Ectodermal cell (in vitro differentiated cells): ENCODE measurements at regions not wholly inside any gene's neighbourhood (a gene's known extent, or its start where the extent isn't known, plus 50 kb on each side); places are given as distances from the start of the nearest gene placed in this dataset.

Experiments used
- H3K27ac ChIP-seq: 2 replicates; pipeline ENCODE4 v1.7.0; 2013; ENCODE audit warnings: mild to moderate bottlenecking, low read depth, low read length; ENCODE audit not compliant: insufficient read depth, poor library complexity, severe bottlenecking
- H3K27me3 ChIP-seq: 2 replicates; pipeline ENCODE4 v1.7.0; 2013; ENCODE audit warnings: mild to moderate bottlenecking, low read length; ENCODE audit not compliant: insufficient read depth, control insufficient read depth, poor library complexity, severe bottlenecking
- H3K36me3 ChIP-seq: one replicate; pipeline ENCODE4 v1.7.0; 2013; ENCODE audit warnings: low read length; ENCODE audit not compliant: control insufficient read depth, insufficient read depth
- H3K4me1 ChIP-seq: one replicate; pipeline ENCODE4 v1.7.0; 2013; ENCODE audit warnings: low read length; ENCODE audit not compliant: control insufficient read depth, insufficient read depth
- H3K4me3 ChIP-seq: 2 replicates; pipeline ENCODE4 v1.7.0; 2013; ENCODE audit warnings: low read depth, low read length, control low read depth; ENCODE audit not compliant: insufficient read depth
- H3K9me3 ChIP-seq: 2 replicates; pipeline ENCODE4 v1.7.0; 2013; ENCODE audit warnings: mild to moderate bottlenecking, low read length, moderate library complexity; ENCODE audit not compliant: control insufficient read depth
- WGBS, 2 experiments: methylation state at CpG; one replicate each; pipeline ENCODE4 v1.1.7; 2013; ENCODE audit warnings: missing lambda C conversion rate in 2 of 2; 5-methylcytosine and 5-hydroxymethylcytosine counted together

DNA sequence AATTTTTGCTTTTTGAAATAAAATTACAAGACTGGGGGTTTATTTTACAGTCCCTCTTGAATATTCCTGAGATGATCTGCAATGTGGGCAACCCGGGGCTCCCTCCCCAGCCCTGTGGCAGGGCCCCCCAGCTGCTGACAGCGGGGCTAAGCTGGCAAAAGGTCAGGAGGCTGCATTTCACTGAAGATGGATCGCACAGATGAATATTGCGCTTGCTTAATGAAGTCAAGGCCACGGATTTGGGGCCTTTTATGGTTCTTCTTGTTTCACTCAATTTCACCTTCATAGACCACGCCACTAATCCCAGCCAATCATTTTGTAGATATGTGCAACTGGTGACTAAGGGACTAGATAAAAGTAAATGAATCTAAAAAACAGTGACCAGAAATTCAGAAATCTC lies 50.8 kb upstream of the SLC22A15 start:
- Histone ChIP-seq H3K4me1 (peaks cover 15% of the 10 kb centered on the region), H3K36me3 (no peaks in the 10 kb centered on the region), H3K9me3 (no peaks in the 10 kb centered on the region), H3K4me3 (no peak overlapping the region), H3K27ac (no peak overlapping the region), H3K27me3 (no peaks in the 10 kb centered on the region)
- 83 to 88% methylated on average over 5 to 6 of the region's 6 CpGs for WGBS, 2 experiments
